ENCODE measurements at regions not wholly inside any gene's neighbourhood (a gene's known extent, or its start where the extent isn't known, plus 50 kb on each side); places are given as distances from the start of the nearest gene placed in this dataset.

DNA sequence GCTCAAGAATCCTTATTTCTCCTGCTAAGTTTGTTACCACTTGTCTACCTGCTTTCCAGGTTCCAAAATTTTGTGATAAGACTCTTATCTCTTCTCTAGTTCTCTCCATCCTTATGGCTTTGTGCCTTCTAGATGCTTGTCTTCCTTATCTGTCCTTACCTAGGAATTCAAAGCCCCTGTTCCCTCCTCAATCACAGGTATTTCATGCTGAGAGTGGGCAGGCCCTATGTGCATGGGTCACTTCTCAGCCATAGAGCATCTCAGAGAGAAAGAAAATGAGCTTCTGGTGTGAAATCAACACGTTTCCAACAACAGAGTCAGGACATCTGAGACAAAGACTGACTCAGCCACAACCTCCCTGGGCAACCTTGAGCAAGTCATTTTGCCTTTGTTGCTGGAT is 214.1 kb upstream of the TLE3 start:
- TF ChIP-seq, protein P1, sequence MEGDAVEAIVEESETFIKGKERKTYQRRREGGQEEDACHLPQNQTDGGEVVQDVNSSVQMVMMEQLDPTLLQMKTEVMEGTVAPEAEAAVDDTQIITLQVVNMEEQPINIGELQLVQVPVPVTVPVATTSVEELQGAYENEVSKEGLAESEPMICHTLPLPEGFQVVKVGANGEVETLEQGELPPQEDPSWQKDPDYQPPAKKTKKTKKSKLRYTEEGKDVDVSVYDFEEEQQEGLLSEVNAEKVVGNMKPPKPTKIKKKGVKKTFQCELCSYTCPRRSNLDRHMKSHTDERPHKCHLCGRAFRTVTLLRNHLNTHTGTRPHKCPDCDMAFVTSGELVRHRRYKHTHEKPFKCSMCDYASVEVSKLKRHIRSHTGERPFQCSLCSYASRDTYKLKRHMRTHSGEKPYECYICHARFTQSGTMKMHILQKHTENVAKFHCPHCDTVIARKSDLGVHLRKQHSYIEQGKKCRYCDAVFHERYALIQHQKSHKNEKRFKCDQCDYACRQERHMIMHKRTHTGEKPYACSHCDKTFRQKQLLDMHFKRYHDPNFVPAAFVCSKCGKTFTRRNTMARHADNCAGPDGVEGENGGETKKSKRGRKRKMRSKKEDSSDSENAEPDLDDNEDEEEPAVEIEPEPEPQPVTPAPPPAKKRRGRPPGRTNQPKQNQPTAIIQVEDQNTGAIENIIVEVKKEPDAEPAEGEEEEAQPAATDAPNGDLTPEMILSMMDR (IDR thresholded peaks at IDR 0.05), result no peak
- no peak for TF ChIP-seq POLR2A (IDR thresholded peaks at IDR 0.05)
